ENCODE measurements at regions not wholly inside any gene's neighbourhood (a gene's known extent, or its start where the extent isn't known, plus 50 kb on each side); places are given as distances from the start of the nearest gene placed in this dataset.

- DNase-seq (ENCODE audit: low read depth), result no peak
These were observed 60.3 kb upstream of the FAM20A start for GRCh38 chr17:68661265-68662036.

GRCh38 chr17:68660302-68660701 is 59.1 kb upstream of the FAM20A start:
- DNase-seq (ENCODE audit: low read depth), result no peak

DNA sequence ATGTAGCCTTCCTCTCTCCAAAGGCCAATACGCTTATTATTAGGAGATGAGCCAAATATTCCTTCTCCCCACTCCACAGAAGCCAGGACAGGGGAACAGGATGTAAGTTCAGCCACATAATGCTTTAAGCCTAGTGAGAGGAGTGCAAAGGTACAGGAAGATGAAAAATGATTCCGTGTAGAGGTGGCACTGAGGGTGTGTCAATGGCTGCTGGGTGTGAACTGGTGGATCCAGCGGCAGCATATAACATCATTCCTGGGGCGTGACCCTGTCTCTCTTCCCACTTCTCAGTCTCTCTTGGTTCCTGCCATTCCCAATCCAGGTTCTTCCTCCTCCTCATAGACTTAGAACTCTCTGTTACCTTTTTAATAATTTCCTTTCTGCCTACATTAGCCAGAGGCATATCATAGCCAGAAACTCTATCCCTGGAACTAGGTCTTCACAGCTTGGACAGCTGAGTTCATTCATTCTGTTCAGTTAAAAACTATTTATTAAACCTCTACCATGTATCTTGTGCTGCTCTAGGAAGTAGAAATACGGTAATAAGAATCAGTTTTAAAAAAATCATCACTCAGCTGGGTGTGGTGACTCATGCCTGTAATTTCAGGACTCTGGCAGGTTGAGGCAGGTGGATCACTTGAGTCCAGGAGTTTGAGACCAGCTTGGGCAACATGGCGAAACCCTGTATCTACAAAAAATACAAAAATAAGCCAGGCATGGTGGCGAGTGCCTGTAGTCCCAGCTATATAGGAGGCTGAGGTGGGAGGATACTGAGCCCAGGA is 58.0 kb upstream of the FAM20A start:
- DNase-seq (ENCODE audit: low read depth), result no peak

GRCh38 chr17:68657576-68657975 is 56.4 kb upstream of the FAM20A start:
- no peak for DNase-seq (ENCODE audit: low read depth)

DNA sequence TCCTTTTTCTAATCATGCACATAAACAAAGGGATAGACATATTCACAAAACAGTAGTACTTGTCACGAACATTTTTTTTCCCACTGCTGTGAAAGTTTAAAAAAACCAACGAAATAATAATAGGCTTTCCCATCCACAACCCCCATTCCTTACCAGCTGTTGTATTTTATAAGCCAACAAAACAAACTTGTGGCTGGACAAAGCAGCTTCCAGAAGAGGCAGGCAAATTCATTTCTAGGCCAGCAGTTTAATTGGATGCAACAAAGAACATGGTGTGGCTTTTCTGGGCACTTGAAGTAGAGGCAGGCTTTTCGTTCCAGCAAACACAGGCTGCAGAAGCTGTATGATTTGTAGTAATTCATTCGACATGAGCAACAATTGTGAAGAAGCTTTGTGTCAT is 56.0 kb upstream of the FAM20A start:
- no peak for DNase-seq (ENCODE audit: low read depth)

DNA sequence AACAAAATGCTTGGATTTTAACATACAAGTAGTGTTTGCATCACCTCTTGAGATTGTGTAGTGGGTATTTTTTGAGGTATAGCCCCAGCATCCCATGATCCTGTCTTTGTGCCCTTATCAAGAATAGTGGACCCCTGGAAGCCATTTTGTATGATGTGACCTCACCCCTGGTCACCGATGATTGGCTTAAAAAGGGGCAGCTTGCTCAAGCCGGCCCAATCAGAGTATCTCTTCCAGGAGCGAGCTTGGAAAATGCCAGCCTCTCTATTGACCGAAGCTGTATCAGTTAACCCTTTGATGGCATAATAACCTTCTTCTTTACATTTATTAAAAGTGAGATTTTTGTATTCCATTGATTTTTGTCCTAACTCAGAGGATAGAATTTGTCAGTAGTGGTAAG is 55.5 kb upstream of the FAM20A start:
- DNase-seq (ENCODE audit: low read depth), result no peak

All from RPMI7951 (cell line).